Ovary (tissue), 3 donors: ENCODE measurements at regions not wholly inside any gene's neighbourhood (a gene's known extent, or its start where the extent isn't known, plus 50 kb on each side); places are given as distances from the start of the nearest gene placed in this dataset.

ENCODE experiments used
- CTCF ChIP-seq, 3 donors: fragments of 450-650 bp in 2 of 3; fragments of 200-600 bp in 1 of 3; IDR thresholded peaks; one replicate each; pipeline versions ENCODE4 v1.5.1 to v1.8.0; 2016 to 2022; ENCODE audit warnings: antibody characterized with exemption in 3 of 3, mild to moderate bottlenecking in 1 of 3
- EP300 ChIP-seq: sonication (generic); formaldehyde crosslinking; IDR thresholded peaks from one replicate; pipeline ENCODE4 v1.6.1; 2017; ENCODE audit warnings: antibody characterized with exemption
- POLR2A ChIP-seq: fragments of 450-650 bp; IDR thresholded peaks from one replicate; pipeline ENCODE4 v1.6.1; 2017; ENCODE audit warnings: antibody characterized with exemption, mild to moderate bottlenecking, moderate library complexity
- donor health status: DM: no; HTN: no; CAD: no.

DNA sequence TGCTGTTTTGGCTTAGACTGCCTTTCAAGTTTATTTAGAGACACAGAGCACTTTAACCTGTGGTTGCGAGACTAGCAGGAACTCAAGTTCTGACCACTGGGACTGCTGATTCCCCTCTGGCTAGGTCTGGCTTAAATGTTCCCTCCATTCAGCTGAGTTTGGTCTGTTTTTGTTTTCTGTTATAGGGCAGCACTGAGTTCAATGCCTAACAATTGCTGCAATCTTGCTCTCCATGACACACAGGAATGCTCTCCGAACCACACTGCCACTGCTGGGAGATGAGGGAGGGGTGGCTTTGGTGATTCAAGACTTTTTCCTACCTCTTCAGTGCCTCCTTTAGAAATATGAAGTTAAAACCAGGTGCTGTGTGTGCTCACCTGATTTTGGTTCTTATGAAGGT, 106.3 kb upstream of the EOLA2 start:
- TF ChIP-seq CTCF (IDR thresholded peaks at IDR 0.05) (no peak), POLR2A (no peak), EP300 (no peak)
